BLaER1 (cell line): ENCODE measurements at regions not wholly inside any gene's neighbourhood (a gene's known extent, or its start where the extent isn't known, plus 50 kb on each side); places are given as distances from the start of the nearest gene placed in this dataset.
"Not testable (repeated sequence)": the region's sequence is repeated elsewhere in the genome, so short reads cannot be mapped to it uniquely, and the experiment has no call there.

Source experiments
- H3K27ac ChIP-seq: shearing (Covaris generic); formaldehyde crosslinking; 2 replicates; pipeline ENCODE4 v1.8.1; 2022
- H3K27me3 ChIP-seq: shearing (Covaris generic); formaldehyde crosslinking; 2 replicates; pipeline ENCODE4 v1.8.1; 2022
- H3K36me3 ChIP-seq: shearing (Covaris generic); formaldehyde crosslinking; 2 replicates; pipeline ENCODE4 v1.8.1; 2022
- H3K4me1 ChIP-seq: shearing (Covaris generic); formaldehyde crosslinking; 2 replicates; pipeline ENCODE4 v1.8.1; 2022
- H3K4me2 ChIP-seq: shearing (Covaris generic); formaldehyde crosslinking; 2 replicates; pipeline ENCODE4 v1.8.1; 2022
- H3K4me3 ChIP-seq: shearing (Covaris generic); formaldehyde crosslinking; 2 replicates; pipeline ENCODE4 v1.8.1; 2022
- H3K9ac ChIP-seq: shearing (Covaris generic); formaldehyde crosslinking; 2 replicates; pipeline ENCODE4 v1.8.1; 2022
- H3K9me3 ChIP-seq: shearing (Covaris generic); formaldehyde crosslinking; 2 replicates; pipeline ENCODE4 v1.8.1; 2022
- H4K20me1 ChIP-seq: shearing (Covaris generic); formaldehyde crosslinking; 2 replicates; pipeline ENCODE4 v1.8.1; 2022
- Cebpa-rat ChIP-seq: shearing (Covaris generic); IDR thresholded peaks from 2 replicates; pipeline ENCODE4 v1.8.1; 2022

DNA sequence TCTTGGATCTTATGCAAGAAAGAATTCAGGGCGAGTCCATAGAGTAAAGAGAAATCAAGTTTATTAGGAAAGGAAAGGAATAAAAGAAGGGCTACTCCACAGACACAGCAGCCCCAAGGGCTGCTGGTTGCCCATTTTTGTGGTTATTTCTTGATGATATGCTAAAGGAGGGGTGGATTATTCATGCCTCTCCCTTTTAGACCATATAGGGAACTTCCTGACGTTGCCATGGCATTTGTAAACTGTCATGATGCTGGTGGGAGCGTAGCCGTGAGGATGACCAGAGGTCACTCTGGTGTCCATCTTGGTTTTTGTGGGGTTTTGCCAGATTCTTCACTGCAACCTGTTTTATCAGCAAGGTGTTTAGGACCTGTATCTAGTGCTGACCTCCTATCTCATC, 115.4 kb upstream of the CARD11 start:
- Histone ChIP-seq H3K4me2 (no peak overlapping the region), H3K9me3 (peaks cover 14% of the 10 kb centered on the region), H4K20me1 (no peaks in the 10 kb centered on the region), H3K4me1 (peaks cover 22% of the 10 kb centered on the region), H3K27me3 (no peaks in the 10 kb centered on the region), H3K27ac (no peak overlapping the region), H3K36me3 (no peaks in the 10 kb centered on the region), H3K9ac (no peak overlapping the region), H3K4me3 (no peak overlapping the region)
- no peak for TF ChIP-seq Cebpa-rat

- no peaks in the 10 kb centered on the region for H3K27me3 ChIP-seq
- no peak overlapping the region for H3K4me3 ChIP-seq
- H3K27ac ChIP-seq, result no peak overlapping the region
- H3K36me3 ChIP-seq, result no peaks in the 10 kb centered on the region
- peaks cover 14% of the 10 kb centered on the region for H3K9me3 ChIP-seq
- TF ChIP-seq Cebpa-rat, result no peak
- no peaks in the 10 kb centered on the region for H4K20me1 ChIP-seq
- H3K4me2 ChIP-seq, result no peak overlapping the region
- no peak overlapping the region for H3K9ac ChIP-seq
- peaks cover 18% of the 10 kb centered on the region for H3K4me1 ChIP-seq
Observed at GRCh38 chr7:3159445-3159844, 115.8 kb upstream of the CARD11 start.

GRCh38 chr7:3159926-3160325, 116.3 kb upstream of the CARD11 start:
- not testable (repeated sequence) for H3K9ac ChIP-seq, H3K4me3 ChIP-seq, H3K27me3 ChIP-seq, H3K36me3 ChIP-seq, H4K20me1 ChIP-seq, H3K27ac ChIP-seq, H3K4me2 ChIP-seq
- H3K9me3 ChIP-seq, result peaks cover 14% of the 10 kb centered on the region
- H3K4me1 ChIP-seq, result peaks cover 15% of the 10 kb centered on the region

DNA sequence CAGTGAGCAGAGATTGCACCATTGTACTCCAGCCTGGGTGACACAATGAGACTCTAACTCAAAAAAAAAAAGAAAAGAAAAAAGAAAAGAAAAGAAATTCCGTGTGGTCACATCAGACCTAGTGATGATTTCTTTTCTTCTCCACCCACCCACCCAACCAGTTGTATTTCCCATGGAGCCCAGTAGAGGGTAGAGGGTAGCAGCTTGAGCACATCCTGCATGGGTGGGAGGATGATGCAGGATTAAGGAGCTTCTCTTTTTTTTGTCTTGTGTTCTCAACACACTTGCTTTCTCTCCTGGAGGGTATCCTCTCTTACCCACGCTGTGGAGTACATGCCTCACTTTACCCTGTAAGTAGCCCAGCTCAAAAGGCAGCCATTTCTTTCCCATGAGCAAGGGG, 118.6 kb upstream of the CARD11 start:
- H3K9ac ChIP-seq, result no peak overlapping the region
- H3K36me3 ChIP-seq, result no peaks in the 10 kb centered on the region
- H3K4me2 ChIP-seq, result no peak overlapping the region
- H3K27me3 ChIP-seq, result no peaks in the 10 kb centered on the region
- peaks cover 14% of the 10 kb centered on the region for H3K9me3 ChIP-seq
- no peak overlapping the region for H3K4me3 ChIP-seq
- H4K20me1 ChIP-seq, result no peaks in the 10 kb centered on the region
- no peak overlapping the region for H3K27ac ChIP-seq
- no peak for TF ChIP-seq Cebpa-rat
- peaks cover 11% of the 10 kb centered on the region for H3K4me1 ChIP-seq

- not testable (repeated sequence) for H3K36me3 ChIP-seq, H3K27ac ChIP-seq
- H3K9me3 ChIP-seq, result peaks cover 14% of the 10 kb centered on the region
Observed at GRCh38 chr7:3162798-3163197, 119.1 kb upstream of the CARD11 start.

DNA sequence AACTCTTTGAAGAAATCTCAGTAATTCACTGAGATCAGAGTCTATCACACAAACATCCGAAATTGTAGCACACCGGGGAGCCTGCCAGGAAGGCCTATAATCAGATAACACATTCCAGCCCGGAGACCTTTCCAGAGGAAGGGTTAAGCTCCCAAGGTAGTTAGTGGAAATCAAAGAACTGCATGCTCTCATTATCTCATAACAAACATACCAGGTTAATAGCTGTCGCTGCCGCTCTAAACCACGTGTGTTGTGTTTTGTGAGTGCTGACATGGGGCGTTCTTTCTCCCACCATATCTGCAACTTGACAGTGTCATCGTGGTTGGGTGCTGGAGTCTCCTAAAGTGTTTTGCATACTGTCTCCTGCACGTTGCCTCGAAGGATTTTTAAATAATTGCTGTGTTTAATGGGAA, 120.7 kb upstream of the CARD11 start:
- Histone ChIP-seq H3K36me3 (no peaks in the 10 kb centered on the region), H3K4me1 (no peaks in the 10 kb centered on the region), H3K4me3 (no peak overlapping the region), H3K27me3 (no peaks in the 10 kb centered on the region), H3K9me3 (peaks cover 14% of the 10 kb centered on the region), H3K4me2 (no peak overlapping the region), H3K9ac (no peak overlapping the region), H4K20me1 (no peaks in the 10 kb centered on the region), H3K27ac (no peak overlapping the region)
- TF ChIP-seq Cebpa-rat, result no peak

More at GRCh38 chr7:3162798-3163197, 119.1 kb upstream of the CARD11 start:
- not testable (repeated sequence) for H3K4me2 ChIP-seq, H4K20me1 ChIP-seq, H3K27me3 ChIP-seq, H3K4me1 ChIP-seq, H3K9ac ChIP-seq, H3K4me3 ChIP-seq

GRCh38 chr7:3165681-3166580, 122.3 kb upstream of the CARD11 start:
- H3K4me2 ChIP-seq, result no peak overlapping the region
- H3K9me3 ChIP-seq, result peaks cover 20% of the 10 kb centered on the region
- H3K27me3 ChIP-seq, result no peaks in the 10 kb centered on the region
- no peaks in the 10 kb centered on the region for H4K20me1 ChIP-seq
- TF ChIP-seq Cebpa-rat, result no peak
- no peaks in the 10 kb centered on the region for H3K36me3 ChIP-seq
- H3K4me1 ChIP-seq, result no peaks in the 10 kb centered on the region
- H3K9ac ChIP-seq, result no peak overlapping the region
- H3K4me3 ChIP-seq, result no peak overlapping the region
- H3K27ac ChIP-seq, result no peak overlapping the region

- no peaks in the 10 kb centered on the region for H3K36me3 ChIP-seq
- no peak overlapping the region for H3K4me2 ChIP-seq
- peaks cover 22% of the 10 kb centered on the region for H3K9me3 ChIP-seq
- H3K27me3 ChIP-seq, result no peaks in the 10 kb centered on the region
- H3K4me1 ChIP-seq, result no peaks in the 10 kb centered on the region
- no peaks in the 10 kb centered on the region for H4K20me1 ChIP-seq
- no peak overlapping the region for H3K4me3 ChIP-seq
- no peak for TF ChIP-seq Cebpa-rat
- H3K27ac ChIP-seq, result no peak overlapping the region
- no peak overlapping the region for H3K9ac ChIP-seq
Observed at GRCh38 chr7:3167551-3167950, 123.9 kb upstream of the CARD11 start.

DNA sequence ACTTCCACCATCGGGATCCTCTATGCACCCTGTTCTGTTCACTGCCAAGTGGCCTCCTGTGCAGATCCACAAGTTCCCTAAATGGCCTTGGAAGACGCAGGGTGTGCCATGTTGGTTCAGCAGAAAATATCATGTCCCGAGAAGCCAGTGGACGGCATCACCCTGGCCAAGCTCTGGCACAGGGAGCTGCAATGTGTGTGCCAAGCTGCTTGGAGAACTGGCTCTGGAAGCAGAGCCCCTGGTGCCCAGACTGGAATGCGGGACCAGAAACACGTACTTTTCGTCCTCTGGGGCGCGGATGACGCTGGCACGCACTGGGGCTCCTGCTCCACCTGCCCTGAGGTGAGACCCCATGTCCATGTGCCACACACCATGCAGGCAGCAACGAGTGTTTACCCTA, 124.7 kb upstream of the CARD11 start:
- TF ChIP-seq Cebpa-rat, result no peak
- no peak overlapping the region for H3K9ac ChIP-seq

DNA sequence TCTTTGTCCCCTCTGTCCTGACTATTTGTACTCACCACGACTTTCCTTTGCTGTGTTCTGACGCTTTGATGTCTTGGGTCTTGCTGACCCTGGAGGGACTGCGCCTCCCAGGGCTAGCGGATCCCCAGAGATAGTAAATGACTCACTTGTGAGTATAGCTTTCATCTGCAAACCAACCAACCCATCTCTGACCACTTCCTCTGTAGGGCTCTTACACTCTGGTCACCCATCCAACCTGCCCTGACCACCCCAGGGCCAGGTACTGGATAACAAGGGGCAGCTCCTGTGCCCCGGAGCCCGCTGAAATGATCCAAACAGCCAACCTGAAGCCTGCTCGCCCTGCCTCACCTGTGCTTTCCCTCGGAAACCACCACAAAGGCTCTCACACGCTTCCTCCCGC, 125.2 kb upstream of the CARD11 start:
- H3K27me3 ChIP-seq, result no peaks in the 10 kb centered on the region
- no peak overlapping the region for H3K4me2 ChIP-seq
- H4K20me1 ChIP-seq, result no peaks in the 10 kb centered on the region
- H3K4me1 ChIP-seq, result no peaks in the 10 kb centered on the region
- H3K27ac ChIP-seq, result no peak overlapping the region
- no peak overlapping the region for H3K4me3 ChIP-seq
- H3K9ac ChIP-seq, result no peak overlapping the region
- no peak for TF ChIP-seq Cebpa-rat
- no peaks in the 10 kb centered on the region for H3K36me3 ChIP-seq
- peaks cover 12% of the 10 kb centered on the region; the same call in 1 of the 2 replicates for H3K9me3 ChIP-seq

More for the DNA sequence above, 124.7 kb upstream of the CARD11 start:
- no peaks in the 10 kb centered on the region for H3K4me1 ChIP-seq
- no peaks in the 10 kb centered on the region for H3K36me3 ChIP-seq
- H3K27ac ChIP-seq, result no peak overlapping the region
- H3K9me3 ChIP-seq, result peaks cover 14% of the 10 kb centered on the region; the same call in 1 of the 2 replicates
- no peak overlapping the region for H3K4me3 ChIP-seq
- H4K20me1 ChIP-seq, result no peaks in the 10 kb centered on the region
- no peaks in the 10 kb centered on the region for H3K27me3 ChIP-seq
- no peak overlapping the region for H3K4me2 ChIP-seq
